Naive thymus-derived CD4-positive, alpha-beta T cell (primary cell): ENCODE measurements at regions not wholly inside any gene's neighbourhood (a gene's known extent, or its start where the extent isn't known, plus 50 kb on each side); places are given as distances from the start of the nearest gene placed in this dataset.

Experiments
- ATAC-seq: fragments of 150-1000 bp; cut with Tn5 transposase; 2 replicates; pipeline ENCODE4 v1.10.0; 2021; ENCODE audit warnings: mild to moderate bottlenecking, moderate library complexity
- CTCF ChIA-PET: fragments of 350-600 bp; sonication (Branson Sonifier 250); formaldehyde crosslinking; loops from one replicate; lab custom pipeline; 2021; ENCODE audit warnings: antibody characterized with exemption; lab: Charles Lee
- POLR2A ChIA-PET: fragments of 350-600 bp; sonication (Branson Sonifier 250); formaldehyde crosslinking; loops from one replicate; lab custom pipeline; 2021; ENCODE audit warnings: antibody characterized with exemption, inconsistent platforms; lab: Charles Lee
- DNase-seq, 9 donors: peaks; one replicate each; pipeline versions ENCODE4 v3.0.0 to v3.0.0-alpha.2; 2020 to 2022; ENCODE audit warnings: mixed read lengths in 1 of 9
- H3K27ac ChIP-seq: one replicate; pipeline ENCODE4 v1.7.0; 2013; ENCODE audit warnings: mild to moderate bottlenecking, low read depth, low read length, moderate library complexity
- H3K27me3 ChIP-seq, 2 donors: one replicate each; pipeline ENCODE4 v1.7.0; 2013; ENCODE audit warnings: low read length in 2 of 2, mild to moderate bottlenecking in 2 of 2, moderate library complexity in 2 of 2; ENCODE audit not compliant: control insufficient read depth in 2 of 2, insufficient read depth in 2 of 2
- H3K36me3 ChIP-seq, 3 experiments: 1 replicate in 2 of 3; 2 replicates in 1 of 3; pipeline ENCODE4 v1.7.0; 2013; ENCODE audit warnings: low read length in 3 of 3, mild to moderate bottlenecking in 3 of 3, moderate library complexity in 1 of 3; ENCODE audit not compliant: insufficient read depth in 3 of 3, control insufficient read depth in 2 of 3
- H3K4me1 ChIP-seq, 2 donors: one replicate each; pipeline ENCODE4 v1.7.0; 2013; ENCODE audit warnings: low read length in 2 of 2, mild to moderate bottlenecking in 2 of 2, moderate library complexity in 1 of 2; ENCODE audit not compliant: control insufficient read depth in 2 of 2, insufficient read depth in 2 of 2
- H3K4me3 ChIP-seq: 2 replicates; pipeline ENCODE4 v1.7.0; 2013; ENCODE audit warnings: mild to moderate bottlenecking, low read length
- H3K9me3 ChIP-seq, 3 experiments: 1 replicate in 2 of 3; 2 replicates in 1 of 3; pipeline ENCODE4 v1.7.0; 2013; ENCODE audit warnings: low read length in 3 of 3; ENCODE audit not compliant: control insufficient read depth in 2 of 3
- H3K27ac Mint-ChIP-seq, 9 donors: one replicate each; pipeline ENCODE4 v1.8.0; 2020 to 2022; ENCODE audit warnings: mixed read lengths in 9 of 9, mild to moderate bottlenecking in 8 of 9, moderate library complexity in 5 of 9, inconsistent platforms in 2 of 9
- H3K27me3 Mint-ChIP-seq, 5 donors: one replicate each; pipeline ENCODE4 v1.8.0; 2021 to 2022; ENCODE audit warnings: mixed read lengths in 5 of 5, mild to moderate bottlenecking in 1 of 5
- H3K36me3 Mint-ChIP-seq, 5 donors: one replicate each; pipeline ENCODE4 v1.8.0; 2020 to 2022; ENCODE audit warnings: mixed read lengths in 5 of 5, mild to moderate bottlenecking in 3 of 5, inconsistent platforms in 1 of 5
- H3K4me1 Mint-ChIP-seq, 7 donors: one replicate each; pipeline ENCODE4 v1.8.0; 2020 to 2022; ENCODE audit warnings: mixed read lengths in 7 of 7, mild to moderate bottlenecking in 3 of 7, inconsistent platforms in 1 of 7
- H3K4me3 Mint-ChIP-seq, 10 donors: one replicate each; pipeline ENCODE4 v1.8.0; 2020 to 2022; ENCODE audit warnings: mild to moderate bottlenecking in 10 of 10, mixed read lengths in 10 of 10, moderate library complexity in 6 of 10, inconsistent platforms in 2 of 10
- H3K9me3 Mint-ChIP-seq, 11 donors: one replicate each; pipeline ENCODE4 v1.8.0; 2020 to 2022; ENCODE audit warnings: mixed read lengths in 11 of 11, mild to moderate bottlenecking in 4 of 11, inconsistent platforms in 1 of 11, moderate library complexity in 1 of 11
- intact Hi-C, 2 donors: fragments of 100-400 bp; cut with micrococcal nuclease; formaldehyde crosslinking; loops; one replicate each; pipeline ENCODE4 v1.15.1; 2023

DNA sequence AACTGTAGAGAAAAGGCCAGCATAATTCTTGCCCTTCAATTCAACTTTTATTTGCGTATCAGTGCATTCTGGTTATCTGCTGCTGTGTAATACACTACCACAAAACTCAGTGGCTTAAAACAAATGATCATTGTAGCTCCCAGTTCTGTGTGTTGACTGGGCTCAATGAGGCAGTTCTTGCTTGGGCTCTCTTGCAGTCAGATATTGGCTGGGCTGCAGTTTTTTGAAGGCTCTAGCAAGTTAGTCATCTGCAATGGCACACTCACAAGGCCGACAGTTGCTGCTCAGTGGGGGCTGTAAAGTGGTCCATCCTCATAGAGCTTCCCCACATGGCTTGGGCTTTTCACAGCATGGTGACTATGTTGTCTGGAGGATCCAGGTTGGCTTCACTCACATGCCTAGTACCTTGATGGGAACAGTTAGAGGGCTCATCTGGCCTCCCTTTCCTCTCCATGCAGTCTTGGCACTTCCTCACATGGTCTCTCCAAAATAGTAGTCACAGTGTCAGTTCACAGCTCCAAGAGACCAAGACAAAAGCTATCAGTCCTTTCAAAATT is 110.6 kb upstream of the TNP1 start:
- Histone ChIP-seq H3K9me3 (no peaks in the 10 kb centered on the region), H3K4me1 (no peaks in the 10 kb centered on the region), H3K36me3 (no peaks in the 10 kb centered on the region), H3K27ac (no peak overlapping the region), H3K27me3 (no peaks in the 10 kb centered on the region), H3K4me3 (no peak overlapping the region)
- Mint-ChIP-seq H3K4me1 (no peaks in the 10 kb centered on the region), H3K4me3 (no peak overlapping the region), H3K27me3 (peaks cover 0 to 29% (median 11%) of the 10 kb centered on the region in 5 donors), H3K27ac (no peak overlapping the region), H3K36me3 (no peaks in the 10 kb centered on the region), H3K9me3 (no peaks in the 10 kb centered on the region)
- POLR2A ChIA-PET, result no interaction called here
- ATAC-seq, result no peak
- intact Hi-C loops, result no loop called here
- CTCF ChIA-PET, result no interaction called here
- no peak for DNase-seq

DNA sequence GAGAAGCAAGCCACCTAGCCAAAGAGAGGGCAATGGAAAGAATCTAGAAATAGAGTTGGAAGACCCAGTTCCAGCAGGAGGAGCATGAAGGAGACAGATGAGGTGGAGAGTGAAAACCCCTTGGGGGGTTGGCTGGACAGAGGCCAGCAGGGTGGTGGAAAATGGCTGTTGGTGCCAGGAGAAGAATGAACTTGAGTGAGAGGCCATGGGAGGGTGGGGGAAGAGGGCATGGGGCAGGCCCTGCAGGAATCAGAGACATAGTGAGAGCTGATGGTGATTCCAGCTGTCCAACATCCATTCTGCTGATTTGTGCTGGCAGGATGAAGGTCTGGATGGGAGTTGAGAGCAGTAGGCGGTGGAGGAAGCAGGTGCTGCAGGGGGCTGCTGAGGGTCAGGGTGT is 108.0 kb upstream of the TNP1 start:
- Histone ChIP-seq H3K36me3 (no peaks in the 10 kb centered on the region), H3K9me3 (no peaks in the 10 kb centered on the region), H3K4me1 (no peaks in the 10 kb centered on the region), H3K27me3 (no peaks in the 10 kb centered on the region), H3K4me3 (no peak overlapping the region), H3K27ac (no peak overlapping the region)
- H3K27me3 Mint-ChIP-seq, result peaks cover 0 to 34% (median 11%) of the 10 kb centered on the region in 5 donors
- no peak overlapping the region for H3K4me3 Mint-ChIP-seq
- no peaks in the 10 kb centered on the region for H3K36me3 Mint-ChIP-seq
- ChIA-PET CTCF (no interaction called here), POLR2A (no interaction called here)
- no peaks in the 10 kb centered on the region for H3K9me3 Mint-ChIP-seq
- intact Hi-C loops, result no loop called here
- no peak for ATAC-seq
- H3K27ac Mint-ChIP-seq, result no peak overlapping the region
- no peak for DNase-seq
- H3K4me1 Mint-ChIP-seq, result no peaks in the 10 kb centered on the region

DNA sequence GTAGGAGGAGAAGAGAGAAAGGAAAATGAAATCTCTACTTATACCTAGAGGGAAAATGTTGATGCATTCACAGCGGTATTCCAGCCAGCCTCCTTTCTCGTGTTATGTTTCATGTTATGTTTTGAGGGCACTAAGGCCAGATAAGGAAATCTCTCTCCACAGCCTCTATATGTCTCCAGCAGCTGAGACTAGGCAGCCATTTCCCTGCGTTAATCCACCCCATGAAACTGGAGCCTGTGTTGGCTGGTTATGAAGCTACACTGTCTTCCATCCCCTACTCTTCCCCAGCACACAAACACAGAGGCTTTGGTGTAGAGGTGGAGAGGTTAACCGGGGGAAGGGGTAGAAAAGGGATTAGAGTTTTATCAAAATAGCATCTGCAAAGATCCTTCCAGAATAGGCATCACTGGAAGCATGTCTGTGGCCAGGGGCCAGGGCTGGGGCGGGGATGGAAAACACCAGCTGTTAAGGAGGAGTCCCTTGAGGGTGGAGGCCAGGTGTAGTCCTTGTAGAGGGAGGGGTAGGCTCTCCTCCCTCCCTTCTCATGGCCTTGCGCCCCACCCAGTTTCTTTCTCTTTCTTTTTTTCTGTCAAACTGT is 100.9 kb upstream of the TNP1 start:
- ATAC-seq (no peak), DNase-seq (no peak)
- Histone ChIP-seq H3K9me3 (no peaks in the 10 kb centered on the region), H3K36me3 (no peaks in the 10 kb centered on the region), H3K4me3 (no peak overlapping the region), H3K27ac (no peak overlapping the region), H3K27me3 (no peaks in the 10 kb centered on the region), H3K4me1 (no peaks in the 10 kb centered on the region)
- H3K4me1 Mint-ChIP-seq, result no peaks in the 10 kb centered on the region
- no peak overlapping the region for H3K27ac Mint-ChIP-seq
- H3K9me3 Mint-ChIP-seq, result no peaks in the 10 kb centered on the region
- intact Hi-C loops, result no loop called here
- CTCF ChIA-PET, result no interaction called here
- peaks cover 0 to 14% (median 5%) of the 10 kb centered on the region in 5 donors for H3K27me3 Mint-ChIP-seq
- no peaks in the 10 kb centered on the region for H3K36me3 Mint-ChIP-seq
- POLR2A ChIA-PET, result no interaction called here
- H3K4me3 Mint-ChIP-seq, result no peak overlapping the region

DNA sequence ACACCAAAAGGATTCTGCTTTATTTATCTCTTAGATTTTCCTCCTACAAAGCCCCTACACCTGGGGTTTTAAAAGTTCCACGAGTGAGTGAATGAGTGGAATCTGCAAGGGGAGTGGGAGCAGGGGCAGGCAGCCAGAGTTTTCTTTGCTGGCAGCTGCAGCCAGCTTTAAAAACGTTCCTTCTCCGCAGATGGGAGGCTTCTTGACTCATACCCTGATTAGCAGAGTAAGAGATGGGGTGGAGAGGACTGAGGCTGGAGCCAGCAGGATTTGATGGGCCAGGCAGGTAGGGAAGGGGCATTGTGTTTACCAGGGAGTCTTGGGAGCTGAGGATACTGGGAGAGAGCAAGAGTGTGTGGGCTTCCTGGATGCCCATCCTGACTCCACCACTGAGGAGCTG is 99.6 kb upstream of the TNP1 start:
- no peaks in the 10 kb centered on the region for H3K27me3 ChIP-seq
- CTCF ChIA-PET, result no interaction called here
- Mint-ChIP-seq H3K27ac (no peak overlapping the region), H3K27me3 (peaks cover 0 to 14% (median 5%) of the 10 kb centered on the region in 5 donors), H3K36me3 (no peaks in the 10 kb centered on the region), H3K4me1 (no peaks in the 10 kb centered on the region), H3K4me3 (no peak overlapping the region), H3K9me3 (peaks cover 0 to 6% (median 1%) of the 10 kb centered on the region in 11 donors)
- H3K36me3 ChIP-seq, result no peaks in the 10 kb centered on the region
- H3K9me3 ChIP-seq, result no peaks in the 10 kb centered on the region
- H3K27ac ChIP-seq, result no peak overlapping the region
- DNase-seq (no peak), ATAC-seq (no peak)
- no peaks in the 10 kb centered on the region for H3K4me1 ChIP-seq
- intact Hi-C loops, result no loop called here
- no peak overlapping the region for H3K4me3 ChIP-seq
- POLR2A ChIA-PET, result no interaction called here

- POLR2A ChIA-PET, result no interaction called here
- Histone ChIP-seq H3K9me3 (no peaks in the 10 kb centered on the region), H3K36me3 (no peaks in the 10 kb centered on the region), H3K27ac (no peak overlapping the region), H3K27me3 (no peaks in the 10 kb centered on the region), H3K4me1 (no peaks in the 10 kb centered on the region), H3K4me3 (no peak overlapping the region)
- no peak overlapping the region for H3K27ac Mint-ChIP-seq
- intact Hi-C loops, result no loop called here
- no peak for ATAC-seq
- H3K9me3 Mint-ChIP-seq, result peaks cover 0 to 21% (median 13%) of the 10 kb centered on the region in 11 donors
- DNase-seq, result no peak
- H3K4me3 Mint-ChIP-seq, result no peak overlapping the region
- peaks cover 5 to 18% (median 6%) of the 10 kb centered on the region in 5 donors for H3K27me3 Mint-ChIP-seq
- peaks cover 0 to 8% (median 0%) of the 10 kb centered on the region in 5 donors for H3K36me3 Mint-ChIP-seq
- CTCF ChIA-PET, result no interaction called here
- H3K4me1 Mint-ChIP-seq, result no peaks in the 10 kb centered on the region
These were observed 97.1 kb upstream of the TNP1 start for GRCh38 chr2:216956820-216957493.

GRCh38 chr2:216951171-216951570 is 91.3 kb upstream of the TNP1 start:
- ATAC-seq (no peak), DNase-seq (no peak)
- no peaks in the 10 kb centered on the region for H3K4me1 ChIP-seq
- no peak overlapping the region for H3K4me3 ChIP-seq
- peaks cover 0 to 23% (median 13%) of the 10 kb centered on the region in 11 donors for H3K9me3 Mint-ChIP-seq
- H3K36me3 ChIP-seq, result no peaks in the 10 kb centered on the region
- H3K4me3 Mint-ChIP-seq, result no peak overlapping the region
- ChIA-PET POLR2A (no interaction called here), CTCF (no interaction called here)
- H3K27ac Mint-ChIP-seq, result no peak overlapping the region
- no peak overlapping the region for H3K27ac ChIP-seq
- no peaks in the 10 kb centered on the region for H3K27me3 ChIP-seq
- no peaks in the 10 kb centered on the region for H3K4me1 Mint-ChIP-seq
- peaks cover 0 to 8% (median 0%) of the 10 kb centered on the region in 5 donors for H3K36me3 Mint-ChIP-seq
- no peaks in the 10 kb centered on the region for H3K9me3 ChIP-seq
- peaks cover 0 to 23% (median 6%) of the 10 kb centered on the region in 5 donors for H3K27me3 Mint-ChIP-seq
- intact Hi-C loops, result no loop called here

- POLR2A ChIA-PET, result no interaction called here
These were observed 90.7 kb upstream of the TNP1 start for GRCh38 chr2:216950547-216950946.

More at GRCh38 chr2:216950547-216950946, 90.7 kb upstream of the TNP1 start:
- Mint-ChIP-seq H3K27ac (no peak overlapping the region), H3K27me3 (peaks cover 0 to 23% (median 6%) of the 10 kb centered on the region in 5 donors), H3K4me3 (no peak overlapping the region), H3K36me3 (peaks cover 0 to 8% (median 0%) of the 10 kb centered on the region in 5 donors), H3K9me3 (peaks cover 0 to 23% (median 13%) of the 10 kb centered on the region in 11 donors), H3K4me1 (no peaks in the 10 kb centered on the region)
- no peaks in the 10 kb centered on the region for H3K36me3 ChIP-seq
- no peaks in the 10 kb centered on the region for H3K9me3 ChIP-seq
- no peak overlapping the region for H3K4me3 ChIP-seq
- DNase-seq (no peak), ATAC-seq (no peak)
- intact Hi-C loops, result no loop called here
- CTCF ChIA-PET, result no interaction called here
- no peak overlapping the region for H3K27ac ChIP-seq
- H3K27me3 ChIP-seq, result no peaks in the 10 kb centered on the region
- H3K4me1 ChIP-seq, result no peaks in the 10 kb centered on the region
